Fibroblast of mammary gland (primary cell): ENCODE measurements at regions not wholly inside any gene's neighbourhood (a gene's known extent, or its start where the extent isn't known, plus 50 kb on each side); places are given as distances from the start of the nearest gene placed in this dataset.

Source experiments
- DNase-seq: peaks from one replicate; pipeline ENCODE4 v3.0.0-alpha.2; 2010; ENCODE audit warnings: low read depth
- H3K4me3 ChIP-seq: 2 replicates; pipeline ENCODE4 v1.5.1; 2011; ENCODE audit warnings: low read depth, mild to moderate bottlenecking, low read length, moderate library complexity; ENCODE audit not compliant: control insufficient read depth
- TF ChIP-seq, protein P1 (sequence below): conservative IDR thresholded peaks from 2 replicates; pipeline ENCODE4 v1.5.1; 2011; ENCODE audit warnings: low read depth, low read length, inconsistent platforms; ENCODE audit not compliant: control insufficient read depth, insufficient read depth

DNA sequence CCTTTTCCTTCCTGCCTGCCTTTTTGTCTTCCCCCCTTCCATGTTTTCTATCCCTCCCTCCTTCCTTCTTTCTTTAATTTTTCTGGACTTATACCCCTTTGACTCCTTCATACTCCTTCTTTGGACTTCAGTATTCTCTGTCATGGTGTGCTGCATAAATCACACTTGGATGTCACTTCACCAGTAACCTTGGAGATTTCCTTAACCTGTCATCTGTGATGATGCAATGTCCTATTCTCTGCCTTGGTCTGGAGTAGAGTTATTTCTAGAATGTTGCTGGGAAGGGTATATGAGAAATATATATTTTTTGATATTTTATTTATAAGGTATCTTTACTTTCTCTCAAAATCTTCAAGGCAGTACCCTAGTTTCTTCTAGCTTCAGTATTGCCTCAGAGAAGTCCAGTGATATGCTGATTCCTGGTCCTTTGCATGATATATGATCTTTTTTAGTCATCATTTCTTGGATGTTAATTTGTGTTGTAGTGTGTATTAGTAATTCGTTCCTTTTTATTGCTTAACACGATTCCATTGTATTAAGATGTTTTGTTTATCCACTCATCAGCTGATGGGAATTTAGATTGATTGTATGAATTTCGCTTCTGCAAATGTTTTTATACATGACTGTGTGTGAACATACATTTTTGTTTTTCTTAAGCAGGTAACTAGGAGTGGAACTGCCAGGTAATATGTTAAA is 206.9 kb upstream of the MBL2 start:
- no peak overlapping the region for H3K4me3 ChIP-seq
- no peak for DNase-seq
- TF ChIP-seq, protein P1, sequence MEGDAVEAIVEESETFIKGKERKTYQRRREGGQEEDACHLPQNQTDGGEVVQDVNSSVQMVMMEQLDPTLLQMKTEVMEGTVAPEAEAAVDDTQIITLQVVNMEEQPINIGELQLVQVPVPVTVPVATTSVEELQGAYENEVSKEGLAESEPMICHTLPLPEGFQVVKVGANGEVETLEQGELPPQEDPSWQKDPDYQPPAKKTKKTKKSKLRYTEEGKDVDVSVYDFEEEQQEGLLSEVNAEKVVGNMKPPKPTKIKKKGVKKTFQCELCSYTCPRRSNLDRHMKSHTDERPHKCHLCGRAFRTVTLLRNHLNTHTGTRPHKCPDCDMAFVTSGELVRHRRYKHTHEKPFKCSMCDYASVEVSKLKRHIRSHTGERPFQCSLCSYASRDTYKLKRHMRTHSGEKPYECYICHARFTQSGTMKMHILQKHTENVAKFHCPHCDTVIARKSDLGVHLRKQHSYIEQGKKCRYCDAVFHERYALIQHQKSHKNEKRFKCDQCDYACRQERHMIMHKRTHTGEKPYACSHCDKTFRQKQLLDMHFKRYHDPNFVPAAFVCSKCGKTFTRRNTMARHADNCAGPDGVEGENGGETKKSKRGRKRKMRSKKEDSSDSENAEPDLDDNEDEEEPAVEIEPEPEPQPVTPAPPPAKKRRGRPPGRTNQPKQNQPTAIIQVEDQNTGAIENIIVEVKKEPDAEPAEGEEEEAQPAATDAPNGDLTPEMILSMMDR, result no peak

DNA sequence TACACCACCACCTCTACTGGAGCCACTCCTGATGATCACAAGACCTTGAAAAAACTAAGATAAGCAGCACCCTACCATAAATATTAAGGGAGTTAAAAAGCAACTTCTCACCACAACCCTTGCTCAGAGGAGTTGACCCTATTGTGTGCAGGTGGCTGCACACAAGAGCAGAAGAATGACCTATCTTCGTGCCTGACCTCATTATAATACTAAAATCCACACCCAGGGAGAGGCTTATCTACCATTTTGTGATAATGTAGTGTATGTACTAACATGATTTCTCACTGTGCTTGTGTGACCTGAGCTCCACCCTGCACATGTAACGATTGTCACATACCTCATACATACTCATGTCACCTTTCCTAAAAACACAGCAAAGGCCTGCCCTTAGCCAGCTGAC is 205.0 kb upstream of the MBL2 start:
- no peak for DNase-seq
- TF ChIP-seq, protein P1, result no peak

DNA sequence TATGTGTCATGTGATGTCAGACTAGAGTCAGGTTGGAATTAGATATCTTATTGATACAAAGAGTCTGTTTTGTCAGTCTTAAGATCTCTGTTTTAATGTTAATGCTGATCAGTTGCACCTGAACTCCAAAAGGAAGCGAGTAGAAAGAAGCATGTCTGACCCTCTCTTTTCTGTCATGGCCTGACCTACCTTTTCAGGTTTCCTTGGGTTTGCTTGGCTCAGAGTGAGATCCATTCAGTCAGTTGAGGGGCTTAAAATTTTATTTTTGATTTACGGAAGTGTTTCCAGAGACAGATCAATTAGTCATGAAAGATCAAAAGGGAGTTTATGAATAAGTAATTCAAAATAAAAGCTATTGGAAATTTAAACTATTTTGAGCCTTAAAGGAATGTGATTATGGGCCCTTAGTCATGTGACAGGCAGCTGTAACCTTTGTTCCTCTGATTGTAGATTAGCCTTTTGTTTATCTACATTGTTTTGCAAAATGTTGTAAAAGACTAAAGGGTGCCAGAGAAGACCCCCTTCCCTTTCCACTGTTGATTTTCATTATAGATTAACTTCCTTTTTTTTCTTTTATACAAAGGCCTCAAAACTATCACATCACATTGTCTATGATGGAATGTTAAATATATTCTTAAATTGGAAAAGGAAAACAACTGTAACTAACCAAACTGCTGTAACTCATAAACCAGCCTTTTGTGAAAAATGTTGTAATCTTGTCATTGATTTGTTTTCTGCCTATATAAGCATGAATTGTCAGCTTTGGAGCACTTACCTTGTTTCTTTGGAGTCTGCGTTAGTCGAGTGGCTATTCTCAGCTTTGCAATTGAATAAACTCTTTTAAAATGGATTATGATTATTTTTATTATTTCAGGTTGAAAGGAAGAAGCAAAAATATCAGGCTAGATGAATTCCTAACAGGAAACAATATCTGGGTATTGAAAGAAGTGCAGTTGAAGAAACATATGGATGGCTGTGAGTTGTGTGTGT is 195.5 kb upstream of the MBL2 start:
- no peak for DNase-seq
- no peak overlapping the region for H3K4me3 ChIP-seq
- TF ChIP-seq, protein P1, result no peak

More for the DNA sequence above, 205.0 kb upstream of the MBL2 start:
- no peak overlapping the region for H3K4me3 ChIP-seq

DNA sequence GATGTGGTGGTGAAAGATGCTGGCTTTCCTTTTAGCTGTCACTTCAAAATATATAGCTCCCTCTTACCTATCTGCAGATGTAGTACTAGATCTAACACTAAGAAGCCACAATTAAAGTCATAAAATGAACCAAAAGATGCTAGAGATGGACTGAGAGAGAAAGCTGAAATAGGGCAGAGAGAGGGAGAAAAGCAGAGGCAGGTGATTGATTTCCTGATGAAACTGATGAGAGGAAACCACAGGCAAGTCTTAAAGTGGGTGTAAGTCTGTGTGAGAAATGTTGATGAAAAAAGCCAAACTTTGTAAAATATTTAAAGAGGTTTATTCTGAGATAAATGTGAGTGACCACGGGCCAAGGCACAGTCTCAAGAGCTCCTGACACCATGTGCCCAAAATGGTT is 194.3 kb upstream of the MBL2 start:
- DNase-seq, result no peak
- no peak overlapping the region for H3K4me3 ChIP-seq
- TF ChIP-seq, protein P1, result no peak

DNA sequence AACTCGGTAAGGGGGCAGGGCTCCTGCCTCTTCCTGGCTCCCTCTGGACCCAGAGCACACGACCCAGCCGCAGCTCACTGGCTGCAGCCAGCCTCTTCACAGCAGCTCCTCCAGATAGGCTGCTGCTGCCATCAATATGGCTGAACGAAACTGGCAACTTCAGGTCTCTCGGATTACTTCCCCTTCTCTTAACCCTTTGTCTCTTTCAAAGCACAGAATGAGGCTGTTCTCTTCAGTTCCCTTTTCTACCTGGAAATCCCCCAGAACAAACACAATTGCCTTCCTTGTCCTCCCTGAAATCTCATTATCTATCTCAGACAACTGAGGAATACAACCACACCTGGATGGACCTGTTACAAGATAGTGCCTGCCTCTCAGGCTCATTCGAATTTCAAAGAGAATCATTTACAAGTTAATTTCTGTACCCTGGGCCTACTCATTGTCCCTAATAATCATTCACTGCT is 193.4 kb upstream of the MBL2 start:
- no peak for DNase-seq
- H3K4me3 ChIP-seq, result no peak overlapping the region
- TF ChIP-seq, protein P1, result no peak

DNA sequence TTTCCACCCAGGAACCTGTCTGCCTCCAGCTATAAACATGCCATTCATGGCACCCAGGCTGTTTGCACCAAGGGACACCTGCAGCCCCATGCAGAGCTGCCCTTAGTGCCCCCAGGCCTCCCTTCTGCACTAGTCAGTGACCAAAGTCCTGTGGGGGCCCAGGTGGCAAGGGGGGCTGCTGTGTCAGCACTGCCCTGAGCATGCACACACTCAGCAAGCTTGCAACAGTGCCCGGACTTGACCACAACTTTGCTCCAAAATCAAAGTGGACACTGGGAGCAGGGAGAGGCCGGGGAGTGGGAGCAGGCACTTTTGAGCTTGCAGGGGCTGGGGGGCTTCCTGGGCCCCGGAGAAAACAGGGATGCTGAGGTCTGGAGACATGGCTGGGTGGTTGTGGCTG is 192.9 kb upstream of the MBL2 start:
- no peak overlapping the region for H3K4me3 ChIP-seq

More for the DNA sequence above, 192.9 kb upstream of the MBL2 start:
- DNase-seq, result no peak
- TF ChIP-seq, protein P1, result no peak
